ENCODE measurements at regions not wholly inside any gene's neighbourhood (a gene's known extent, or its start where the extent isn't known, plus 50 kb on each side); places are given as distances from the start of the nearest gene placed in this dataset.

- intact Hi-C loops (cut with micrococcal nuclease) = no loop called here
- H3K4me3 Mint-ChIP-seq = no peak overlapping the region
- no peak overlapping the region for H3K27ac Mint-ChIP-seq
- H3K9me3 Mint-ChIP-seq = no peaks in the 10 kb centered on the region
- CTCF ChIA-PET = no interaction called here
- no peaks in the 10 kb centered on the region for H3K36me3 Mint-ChIP-seq (ENCODE audit: low read depth)
- TF ChIP-seq, protein P1, sequence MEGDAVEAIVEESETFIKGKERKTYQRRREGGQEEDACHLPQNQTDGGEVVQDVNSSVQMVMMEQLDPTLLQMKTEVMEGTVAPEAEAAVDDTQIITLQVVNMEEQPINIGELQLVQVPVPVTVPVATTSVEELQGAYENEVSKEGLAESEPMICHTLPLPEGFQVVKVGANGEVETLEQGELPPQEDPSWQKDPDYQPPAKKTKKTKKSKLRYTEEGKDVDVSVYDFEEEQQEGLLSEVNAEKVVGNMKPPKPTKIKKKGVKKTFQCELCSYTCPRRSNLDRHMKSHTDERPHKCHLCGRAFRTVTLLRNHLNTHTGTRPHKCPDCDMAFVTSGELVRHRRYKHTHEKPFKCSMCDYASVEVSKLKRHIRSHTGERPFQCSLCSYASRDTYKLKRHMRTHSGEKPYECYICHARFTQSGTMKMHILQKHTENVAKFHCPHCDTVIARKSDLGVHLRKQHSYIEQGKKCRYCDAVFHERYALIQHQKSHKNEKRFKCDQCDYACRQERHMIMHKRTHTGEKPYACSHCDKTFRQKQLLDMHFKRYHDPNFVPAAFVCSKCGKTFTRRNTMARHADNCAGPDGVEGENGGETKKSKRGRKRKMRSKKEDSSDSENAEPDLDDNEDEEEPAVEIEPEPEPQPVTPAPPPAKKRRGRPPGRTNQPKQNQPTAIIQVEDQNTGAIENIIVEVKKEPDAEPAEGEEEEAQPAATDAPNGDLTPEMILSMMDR (IDR thresholded peaks at IDR 0.05) = no peak
- ATAC-seq = no peak
- H3K4me1 Mint-ChIP-seq (ENCODE audit: low read depth) = no peaks in the 10 kb centered on the region
- POLR2A ChIA-PET = no interaction called here
- no peak for DNase-seq
- H3K27me3 Mint-ChIP-seq = no peaks in the 10 kb centered on the region
Observed at GRCh38 chr14:80109055-80109454, 102.2 kb downstream of the DIO2 start.

DNA sequence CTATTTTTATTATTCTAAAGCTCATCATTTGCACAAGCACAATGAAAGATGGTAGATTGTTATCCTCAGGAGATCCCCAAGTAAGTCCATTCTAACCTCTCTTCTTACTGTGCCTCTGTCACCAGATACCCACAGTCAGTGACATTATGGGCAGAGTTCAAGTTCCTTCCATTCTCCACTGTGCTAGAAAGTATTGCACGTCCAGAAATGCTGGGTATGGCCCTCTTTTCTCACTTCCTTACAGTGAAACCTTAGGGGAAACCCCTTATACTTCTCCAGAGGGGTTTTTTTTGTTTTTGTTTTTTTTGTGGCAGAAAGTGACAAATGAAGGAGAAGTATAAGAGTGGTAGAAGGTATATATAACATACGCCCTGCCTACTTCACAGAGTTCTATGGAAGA is 102.9 kb downstream of the DIO2 start:
- no peak for DNase-seq
- Mint-ChIP-seq H3K27ac (no peak overlapping the region), H3K4me1 (ENCODE audit: low read depth) (no peaks in the 10 kb centered on the region), H3K4me3 (no peak overlapping the region), H3K36me3 (ENCODE audit: low read depth) (no peaks in the 10 kb centered on the region), H3K9me3 (no peaks in the 10 kb centered on the region), H3K27me3 (no peaks in the 10 kb centered on the region)
- TF ChIP-seq, protein P1 (IDR thresholded peaks at IDR 0.05) = no peak
- ChIA-PET CTCF (no interaction called here), POLR2A (no interaction called here)
- intact Hi-C loops (cut with micrococcal nuclease) = no loop called here
- no peak for ATAC-seq

GRCh38 chr14:80105488-80105994 is 105.8 kb downstream of the DIO2 start:
- Mint-ChIP-seq H3K4me1 (ENCODE audit: low read depth) (no peaks in the 10 kb centered on the region), H3K4me3 (no peak overlapping the region), H3K36me3 (ENCODE audit: low read depth) (no peaks in the 10 kb centered on the region), H3K27ac (no peak overlapping the region), H3K27me3 (no peaks in the 10 kb centered on the region), H3K9me3 (no peaks in the 10 kb centered on the region)
- intact Hi-C loops (cut with micrococcal nuclease) = no loop called here
- ATAC-seq = no peak
- TF ChIP-seq, protein P1 (IDR thresholded peaks at IDR 0.05) = no peak
- no peak for DNase-seq
- POLR2A ChIA-PET = no interaction called here
- CTCF ChIA-PET = no interaction called here

GRCh38 chr14:80101835-80102234 is 109.5 kb downstream of the DIO2 start:
- POLR2A ChIA-PET = no interaction called here
- intact Hi-C loops (cut with micrococcal nuclease) = no loop called here
- H3K4me3 Mint-ChIP-seq = no peak overlapping the region
- no peak for ATAC-seq
- DNase-seq = no peak
- no peaks in the 10 kb centered on the region for H3K9me3 Mint-ChIP-seq
- TF ChIP-seq, protein P1 (IDR thresholded peaks at IDR 0.05) = no peak
- no peaks in the 10 kb centered on the region for H3K4me1 Mint-ChIP-seq (ENCODE audit: low read depth)
- H3K27me3 Mint-ChIP-seq = no peaks in the 10 kb centered on the region
- no peak overlapping the region for H3K27ac Mint-ChIP-seq
- no peaks in the 10 kb centered on the region for H3K36me3 Mint-ChIP-seq (ENCODE audit: low read depth)
- CTCF ChIA-PET = no interaction called here

DNA sequence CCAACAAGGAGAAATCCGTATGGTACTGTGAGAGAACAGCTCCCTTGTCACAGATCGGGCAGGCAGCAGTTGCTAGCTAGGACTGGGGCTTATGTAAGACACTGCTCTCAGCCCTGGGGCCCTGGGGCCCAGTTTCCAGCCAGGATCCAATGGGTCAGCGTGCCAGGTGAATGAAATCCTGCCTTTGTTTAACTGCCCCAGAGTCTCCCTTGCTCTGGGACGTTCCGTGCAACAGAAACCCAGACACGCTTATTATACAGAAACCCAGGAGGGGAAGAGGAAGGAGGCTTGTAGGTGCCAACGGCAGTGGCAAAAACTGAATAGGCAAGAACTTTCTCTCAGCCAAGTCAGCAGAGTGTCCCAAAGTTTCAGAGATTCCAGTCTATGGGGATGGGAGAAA is 110.6 kb downstream of the DIO2 start:
- no peak overlapping the region for H3K4me3 Mint-ChIP-seq
- H3K9me3 Mint-ChIP-seq = no peaks in the 10 kb centered on the region
- H3K27me3 Mint-ChIP-seq = no peaks in the 10 kb centered on the region
- ATAC-seq (no peak), DNase-seq (no peak)
- TF ChIP-seq, protein P1 (IDR thresholded peaks at IDR 0.05) = no peak
- H3K36me3 Mint-ChIP-seq (ENCODE audit: low read depth) = no peaks in the 10 kb centered on the region
- no peaks in the 10 kb centered on the region for H3K4me1 Mint-ChIP-seq (ENCODE audit: low read depth)
- ChIA-PET POLR2A (no interaction called here), CTCF (no interaction called here)
- intact Hi-C loops (cut with micrococcal nuclease) = no loop called here
- no peak overlapping the region for H3K27ac Mint-ChIP-seq

All from activated CD8-positive, alpha-beta T cell treated with anti-CD3 and anti-CD28 coated beads for 36 hours (primary cell).